ENCODE measurements at regions not wholly inside any gene's neighbourhood (a gene's known extent, or its start where the extent isn't known, plus 50 kb on each side); places are given as distances from the start of the nearest gene placed in this dataset.
"Not testable (repeated sequence)": the region's sequence is repeated elsewhere in the genome, so short reads cannot be mapped to it uniquely, and the experiment has no call there.

DNA sequence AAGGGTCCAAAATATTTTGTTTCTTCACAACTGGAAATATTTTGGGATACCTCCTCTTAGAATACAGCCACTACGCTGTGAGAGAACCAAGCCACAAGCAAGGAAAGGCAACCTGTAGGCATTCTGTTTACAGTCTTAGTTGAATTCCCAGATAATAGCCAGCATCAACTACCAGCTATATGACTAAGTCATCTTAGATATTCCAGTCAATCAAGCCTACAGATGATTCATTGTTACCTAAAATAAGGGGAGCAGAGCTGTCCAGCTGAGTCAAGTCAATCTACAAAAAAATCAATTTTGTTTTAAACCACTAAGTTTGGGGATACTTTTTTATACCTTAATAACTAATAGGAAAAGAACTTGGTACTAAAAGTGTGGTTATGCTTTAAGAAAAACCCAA, 526.4 kb upstream of the DPPA4 start:
- H3K9ac ChIP-seq (ENCODE audit: low read length): no peak overlapping the region
- H3K9me3 ChIP-seq (ENCODE audit: control insufficient read depth, insufficient read depth, low read depth, low read length): no peaks in the 10 kb centered on the region
- H3K4me1 ChIP-seq (ENCODE audit: control insufficient read depth, insufficient read depth, low read length): peaks cover 6% of the 10 kb centered on the region; the same call in 1 of the 2 replicates
- no peak overlapping the region for H3K4me3 ChIP-seq (ENCODE audit: low read depth, low read length)
- H3K36me3 ChIP-seq (ENCODE audit: control insufficient read depth, insufficient read depth, low read length): no peaks in the 10 kb centered on the region
- H3K27ac ChIP-seq (ENCODE audit: low read depth, low read length): no peak overlapping the region
- no peaks in the 10 kb centered on the region for H3K27me3 ChIP-seq (ENCODE audit: control insufficient read depth, insufficient read depth, low read length)

DNA sequence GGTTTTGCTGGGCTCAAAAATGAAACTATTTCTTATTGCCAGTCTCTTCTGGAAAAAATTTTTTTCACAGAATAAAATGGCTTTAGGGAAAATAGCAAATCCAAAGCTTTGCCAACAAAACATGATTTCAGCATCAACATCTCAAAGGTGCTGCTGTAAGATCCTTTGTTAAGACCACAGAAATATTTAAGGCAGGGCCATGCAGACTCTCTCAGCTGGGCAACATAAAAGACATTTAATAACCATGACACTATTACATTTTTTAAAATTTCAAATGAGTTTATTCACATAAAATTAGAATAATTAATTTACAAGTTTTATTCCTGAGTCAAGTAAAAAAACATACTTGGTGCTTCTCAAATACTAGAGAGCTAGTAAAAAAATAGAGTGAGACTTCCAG, 527.1 kb upstream of the DPPA4 start:
- H3K36me3 ChIP-seq (ENCODE audit: control insufficient read depth, insufficient read depth, low read length): no peaks in the 10 kb centered on the region
- H3K9me3 ChIP-seq (ENCODE audit: control insufficient read depth, insufficient read depth, low read depth, low read length): no peaks in the 10 kb centered on the region
- no peak overlapping the region for H3K4me3 ChIP-seq (ENCODE audit: low read depth, low read length)
- H3K27me3 ChIP-seq (ENCODE audit: control insufficient read depth, insufficient read depth, low read length): no peaks in the 10 kb centered on the region
- H3K27ac ChIP-seq (ENCODE audit: low read depth, low read length): peak overlapping the region; percentile 68
- peaks cover 6% of the 10 kb centered on the region; the same call in 1 of the 2 replicates for H3K4me1 ChIP-seq (ENCODE audit: control insufficient read depth, insufficient read depth, low read length)
- H3K9ac ChIP-seq (ENCODE audit: low read length): no peak overlapping the region

DNA sequence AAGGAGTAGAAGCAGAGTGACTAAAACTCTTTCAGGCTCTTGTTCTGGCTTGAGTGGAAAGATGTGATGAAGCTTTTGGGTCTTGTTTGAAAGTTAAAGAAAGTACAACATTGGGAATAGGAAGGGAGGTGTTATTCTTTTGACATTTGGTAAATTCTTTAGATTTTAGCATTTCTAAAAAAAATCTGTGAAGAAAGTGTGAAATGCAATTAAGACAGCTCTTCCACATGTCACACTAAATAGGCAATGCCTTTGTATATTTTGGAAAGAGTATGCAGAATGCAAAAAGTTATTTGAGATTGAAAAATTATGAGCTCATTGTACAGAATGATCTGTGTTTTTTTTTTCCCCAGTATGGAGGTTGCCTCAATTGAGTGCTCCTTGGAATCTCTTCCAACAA, 532.2 kb upstream of the DPPA4 start:
- no peak overlapping the region for H3K27ac ChIP-seq (ENCODE audit: low read depth, low read length)
- H3K9ac ChIP-seq (ENCODE audit: low read length): no peak overlapping the region
- H3K9me3 ChIP-seq (ENCODE audit: control insufficient read depth, insufficient read depth, low read depth, low read length): no peaks in the 10 kb centered on the region
- H3K4me1 ChIP-seq (ENCODE audit: control insufficient read depth, insufficient read depth, low read length): peaks cover 5% of the 10 kb centered on the region; the same call in 1 of the 2 replicates
- no peak overlapping the region for H3K4me3 ChIP-seq (ENCODE audit: low read depth, low read length)
- H3K36me3 ChIP-seq (ENCODE audit: control insufficient read depth, insufficient read depth, low read length): no peaks in the 10 kb centered on the region
- no peaks in the 10 kb centered on the region for H3K27me3 ChIP-seq (ENCODE audit: control insufficient read depth, insufficient read depth, low read length)

DNA sequence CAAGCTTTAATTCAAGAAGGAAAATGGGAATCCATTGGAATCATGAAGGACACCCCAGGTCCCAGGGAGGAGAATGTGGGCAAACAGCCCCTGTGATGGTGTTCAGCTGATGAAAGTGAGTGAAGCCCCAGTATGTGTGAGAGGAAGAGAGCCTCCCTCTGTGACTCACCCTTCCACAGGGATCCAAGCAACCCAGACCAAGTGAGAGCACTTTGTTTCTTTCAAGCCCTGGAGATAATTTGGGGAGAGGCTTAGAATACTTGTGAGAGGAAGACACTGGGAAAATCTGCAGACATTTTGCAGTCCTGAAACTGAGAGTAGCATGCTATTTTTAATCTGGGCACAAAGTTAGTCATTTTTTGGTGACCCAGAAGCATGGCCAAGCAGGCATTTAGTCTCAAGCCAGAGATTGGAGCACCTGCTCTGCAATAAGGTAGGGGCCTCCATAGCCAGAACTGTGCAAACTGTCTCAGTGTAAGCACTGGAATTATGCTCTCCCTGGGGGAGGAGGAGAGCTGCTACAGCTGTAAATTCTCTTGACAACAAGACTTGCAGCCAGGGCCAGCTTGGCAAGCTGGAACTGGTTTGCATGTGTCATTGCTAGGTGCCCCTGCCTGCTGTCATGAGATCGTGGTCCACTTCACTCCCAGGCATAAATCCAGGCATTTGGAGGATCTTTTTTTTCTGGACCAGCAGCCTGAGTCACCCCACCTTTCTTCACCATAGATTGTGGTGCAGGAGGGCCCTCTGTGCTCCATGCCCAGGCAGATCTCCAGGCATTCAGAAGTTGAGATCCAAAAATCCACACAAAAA, 537.8 kb upstream of the DPPA4 start:
- no peaks in the 10 kb centered on the region for H3K27me3 ChIP-seq (ENCODE audit: control insufficient read depth, insufficient read depth, low read length)
- H3K4me1 ChIP-seq (ENCODE audit: control insufficient read depth, insufficient read depth, low read length): no peaks in the 10 kb centered on the region
- no peaks in the 10 kb centered on the region for H3K36me3 ChIP-seq (ENCODE audit: control insufficient read depth, insufficient read depth, low read length)
- no peak overlapping the region for H3K9ac ChIP-seq (ENCODE audit: low read length)
- no peak overlapping the region for H3K27ac ChIP-seq (ENCODE audit: low read depth, low read length)
- H3K9me3 ChIP-seq (ENCODE audit: control insufficient read depth, insufficient read depth, low read depth, low read length): no peaks in the 10 kb centered on the region
- H3K4me3 ChIP-seq (ENCODE audit: low read depth, low read length): no peak overlapping the region

DNA sequence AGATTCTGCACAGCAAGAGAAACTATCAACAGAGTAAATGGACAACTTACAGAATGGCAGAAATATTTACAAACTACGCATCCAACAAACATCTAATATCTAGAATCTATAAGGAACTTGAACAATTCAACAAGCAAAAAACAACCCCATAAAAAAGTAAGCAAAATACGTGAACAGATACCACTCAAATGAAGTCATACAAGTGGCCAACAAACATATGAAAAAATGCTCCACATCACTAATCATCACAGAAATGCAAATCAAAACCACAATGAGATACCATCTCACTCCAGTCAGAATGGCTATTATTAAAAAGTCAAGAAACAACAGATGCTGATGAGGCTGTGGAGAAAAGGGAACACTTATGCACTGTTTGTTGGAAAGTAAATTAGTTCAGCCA, 540.3 kb upstream of the DPPA4 start:
- not testable (repeated sequence) for H3K27ac ChIP-seq (ENCODE audit: low read depth, low read length); H3K36me3 ChIP-seq (ENCODE audit: control insufficient read depth, insufficient read depth, low read length); H3K27me3 ChIP-seq (ENCODE audit: control insufficient read depth, insufficient read depth, low read length); H3K9me3 ChIP-seq (ENCODE audit: control insufficient read depth, insufficient read depth, low read depth, low read length); H3K4me3 ChIP-seq (ENCODE audit: low read depth, low read length); H3K9ac ChIP-seq (ENCODE audit: low read length); H3K4me1 ChIP-seq (ENCODE audit: control insufficient read depth, insufficient read depth, low read length)

DNA sequence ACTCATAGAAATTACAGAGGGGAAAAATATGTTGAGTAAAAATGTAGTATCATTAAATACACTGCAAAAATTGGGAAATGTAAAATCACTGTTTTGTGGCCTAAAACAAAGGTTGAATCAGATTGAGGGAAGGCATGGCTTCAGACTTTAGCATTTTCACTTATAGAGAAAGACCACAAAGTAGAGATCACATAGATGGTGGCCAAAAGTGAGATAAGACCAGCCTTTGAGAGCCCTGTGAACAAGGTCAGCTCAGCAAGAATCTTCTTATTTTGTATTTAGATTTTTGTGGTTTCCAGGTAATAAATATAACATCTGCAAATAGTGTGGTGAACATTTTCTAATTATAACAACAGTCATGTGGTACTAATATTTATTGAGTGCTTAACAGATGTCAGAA, 544.8 kb upstream of the DPPA4 start:
- no peak overlapping the region for H3K9ac ChIP-seq (ENCODE audit: low read length)
- no peak overlapping the region for H3K27ac ChIP-seq (ENCODE audit: low read depth, low read length)
- H3K4me3 ChIP-seq (ENCODE audit: low read depth, low read length): no peak overlapping the region
- no peaks in the 10 kb centered on the region for H3K27me3 ChIP-seq (ENCODE audit: control insufficient read depth, insufficient read depth, low read length)
- H3K4me1 ChIP-seq (ENCODE audit: control insufficient read depth, insufficient read depth, low read length): no peaks in the 10 kb centered on the region
- peaks cover 7% of the 10 kb centered on the region for H3K9me3 ChIP-seq (ENCODE audit: control insufficient read depth, insufficient read depth, low read depth, low read length)
- H3K36me3 ChIP-seq (ENCODE audit: control insufficient read depth, insufficient read depth, low read length): no peaks in the 10 kb centered on the region

DNA sequence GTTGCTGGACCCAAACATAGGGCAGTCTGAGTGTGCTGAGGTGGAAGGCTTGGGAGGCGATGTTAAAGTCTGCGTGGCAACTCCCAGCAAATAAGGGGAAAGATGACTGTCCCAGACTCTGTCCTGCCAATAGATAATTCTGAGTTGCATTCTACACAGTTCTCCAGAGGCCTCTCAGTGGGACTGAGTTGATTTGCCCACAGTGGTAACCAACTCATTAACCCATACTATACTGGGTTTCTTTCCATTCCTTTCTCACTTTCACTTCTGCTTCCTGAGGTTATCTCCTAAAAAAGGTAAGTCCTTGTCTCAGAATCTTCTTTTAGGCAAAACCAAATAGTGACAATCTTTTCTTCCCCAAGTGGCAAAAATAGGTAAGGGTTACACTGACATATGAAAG, 549.9 kb upstream of the DPPA4 start:
- H3K27me3 ChIP-seq (ENCODE audit: control insufficient read depth, insufficient read depth, low read length): no peaks in the 10 kb centered on the region
- H3K9me3 ChIP-seq (ENCODE audit: control insufficient read depth, insufficient read depth, low read depth, low read length): peaks cover 11% of the 10 kb centered on the region
- no peak overlapping the region for H3K27ac ChIP-seq (ENCODE audit: low read depth, low read length)
- no peaks in the 10 kb centered on the region for H3K36me3 ChIP-seq (ENCODE audit: control insufficient read depth, insufficient read depth, low read length)
- no peak overlapping the region for H3K9ac ChIP-seq (ENCODE audit: low read length)
- H3K4me3 ChIP-seq (ENCODE audit: low read depth, low read length): no peak overlapping the region
- H3K4me1 ChIP-seq (ENCODE audit: control insufficient read depth, insufficient read depth, low read length): no peaks in the 10 kb centered on the region

DNA sequence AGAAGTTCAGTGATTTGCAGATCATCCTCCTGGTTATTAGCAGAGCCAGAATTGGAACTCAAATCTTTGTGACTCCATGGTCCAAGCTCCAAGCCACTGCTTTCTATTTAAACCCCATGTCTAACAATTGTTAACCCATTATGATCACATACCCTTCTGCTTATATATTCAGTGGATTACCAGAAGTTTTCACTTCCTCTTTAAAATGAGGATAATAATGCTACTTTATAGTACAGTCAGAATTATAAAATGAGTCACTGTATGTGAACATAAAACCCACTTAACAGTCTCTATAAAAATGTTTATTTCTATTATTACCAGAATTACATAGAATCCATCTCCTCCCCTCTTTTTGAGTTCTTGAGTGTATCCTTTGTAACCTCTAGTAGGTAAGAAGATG, 550.7 kb upstream of the DPPA4 start:
- Histone ChIP-seq H3K9ac (ENCODE audit: low read length) (no peak overlapping the region), H3K4me1 (ENCODE audit: control insufficient read depth, insufficient read depth, low read length) (no peaks in the 10 kb centered on the region), H3K4me3 (ENCODE audit: low read depth, low read length) (no peak overlapping the region), H3K27ac (ENCODE audit: low read depth, low read length) (no peak overlapping the region), H3K36me3 (ENCODE audit: control insufficient read depth, insufficient read depth, low read length) (no peaks in the 10 kb centered on the region), H3K9me3 (ENCODE audit: control insufficient read depth, insufficient read depth, low read depth, low read length) (peaks cover 11% of the 10 kb centered on the region), H3K27me3 (ENCODE audit: control insufficient read depth, insufficient read depth, low read length) (no peaks in the 10 kb centered on the region)

DNA sequence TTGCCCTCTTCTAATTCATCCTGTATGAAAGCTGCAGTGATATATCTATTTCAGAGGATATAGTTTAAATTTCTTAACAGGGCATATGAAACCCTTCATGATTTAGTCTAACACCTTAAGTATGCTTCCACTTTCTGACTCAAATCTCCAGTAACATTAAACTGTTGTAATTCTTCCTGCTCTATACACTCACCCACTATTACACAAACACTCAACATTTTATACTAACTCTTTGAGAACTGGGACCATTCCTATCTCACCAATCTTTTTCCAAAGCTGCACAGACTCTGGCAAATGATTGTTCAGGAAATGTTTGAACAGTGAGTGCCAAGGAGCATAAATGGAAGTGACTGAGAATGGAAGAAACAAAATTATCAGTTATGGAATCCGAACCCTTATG, 560.4 kb upstream of the DPPA4 start:
- no peak overlapping the region for H3K27ac ChIP-seq (ENCODE audit: low read depth, low read length)
- H3K9me3 ChIP-seq (ENCODE audit: control insufficient read depth, insufficient read depth, low read depth, low read length): no peaks in the 10 kb centered on the region
- H3K4me3 ChIP-seq (ENCODE audit: low read depth, low read length): no peak overlapping the region
- H3K36me3 ChIP-seq (ENCODE audit: control insufficient read depth, insufficient read depth, low read length): no peaks in the 10 kb centered on the region
- no peak overlapping the region for H3K9ac ChIP-seq (ENCODE audit: low read length)
- no peaks in the 10 kb centered on the region for H3K4me1 ChIP-seq (ENCODE audit: control insufficient read depth, insufficient read depth, low read length)
- H3K27me3 ChIP-seq (ENCODE audit: control insufficient read depth, insufficient read depth, low read length): no peaks in the 10 kb centered on the region

DNA sequence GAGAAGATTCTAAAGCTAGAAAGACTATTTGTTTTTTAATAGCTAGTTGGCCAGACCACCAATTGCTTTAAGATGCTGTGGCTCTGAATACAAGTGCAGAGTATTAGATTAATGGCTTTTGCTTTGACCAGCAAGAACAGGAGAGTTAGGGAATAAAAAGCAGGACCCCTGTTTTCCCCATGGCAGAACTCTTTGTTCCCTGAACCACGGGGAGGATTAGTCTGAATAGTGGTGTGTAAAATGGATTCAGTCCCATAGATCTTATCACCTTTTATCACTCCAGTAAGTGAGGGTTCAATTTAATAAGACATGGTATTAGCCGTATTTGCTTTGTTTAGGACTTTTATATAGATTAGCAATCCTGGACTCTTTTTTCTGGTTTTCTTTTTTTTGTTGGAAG, 562.6 kb upstream of the DPPA4 start:
- H3K36me3 ChIP-seq (ENCODE audit: control insufficient read depth, insufficient read depth, low read length): no peaks in the 10 kb centered on the region

DNA sequence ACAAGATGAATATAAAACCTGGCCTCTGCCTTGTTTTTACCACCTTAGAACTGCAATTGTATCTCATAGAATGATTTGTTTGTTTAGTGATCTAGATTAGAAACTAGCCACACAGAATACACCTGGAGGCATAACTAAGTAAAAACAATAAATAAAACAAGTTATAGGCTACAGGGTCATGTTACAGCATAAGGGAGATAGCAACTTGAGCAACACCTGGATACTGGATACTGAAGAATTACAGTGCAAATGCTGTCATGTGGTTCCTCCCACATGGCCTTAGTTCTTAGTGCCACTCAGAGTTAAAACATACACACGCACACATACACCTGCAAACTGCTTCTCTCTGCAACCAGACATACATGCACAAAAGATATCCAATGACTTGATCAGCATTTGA, 563.4 kb upstream of the DPPA4 start:
- H3K36me3 ChIP-seq (ENCODE audit: control insufficient read depth, insufficient read depth, low read length): no peaks in the 10 kb centered on the region
- peaks cover 7% of the 10 kb centered on the region for H3K9me3 ChIP-seq (ENCODE audit: control insufficient read depth, insufficient read depth, low read depth, low read length)
- no peak overlapping the region for H3K4me3 ChIP-seq (ENCODE audit: low read depth, low read length)
- no peak overlapping the region for H3K9ac ChIP-seq (ENCODE audit: low read length)
- H3K27me3 ChIP-seq (ENCODE audit: control insufficient read depth, insufficient read depth, low read length): no peaks in the 10 kb centered on the region
- H3K4me1 ChIP-seq (ENCODE audit: control insufficient read depth, insufficient read depth, low read length): no peaks in the 10 kb centered on the region
- H3K27ac ChIP-seq (ENCODE audit: low read depth, low read length): no peak overlapping the region

More for the DNA sequence above, 562.6 kb upstream of the DPPA4 start:
- Histone ChIP-seq H3K27ac (ENCODE audit: low read depth, low read length) (no peak overlapping the region), H3K27me3 (ENCODE audit: control insufficient read depth, insufficient read depth, low read length) (no peaks in the 10 kb centered on the region), H3K4me3 (ENCODE audit: low read depth, low read length) (no peak overlapping the region), H3K9me3 (ENCODE audit: control insufficient read depth, insufficient read depth, low read depth, low read length) (no peaks in the 10 kb centered on the region), H3K4me1 (ENCODE audit: control insufficient read depth, insufficient read depth, low read length) (no peaks in the 10 kb centered on the region), H3K9ac (ENCODE audit: low read length) (no peak overlapping the region)

Measured in HUES6 (cell line).